ENCODE measurements at regions not wholly inside any gene's neighbourhood (a gene's known extent, or its start where the extent isn't known, plus 50 kb on each side); places are given as distances from the start of the nearest gene placed in this dataset.
"Not testable (repeated sequence)": the region's sequence is repeated elsewhere in the genome, so short reads cannot be mapped to it uniquely, and the experiment has no call there.

DNA sequence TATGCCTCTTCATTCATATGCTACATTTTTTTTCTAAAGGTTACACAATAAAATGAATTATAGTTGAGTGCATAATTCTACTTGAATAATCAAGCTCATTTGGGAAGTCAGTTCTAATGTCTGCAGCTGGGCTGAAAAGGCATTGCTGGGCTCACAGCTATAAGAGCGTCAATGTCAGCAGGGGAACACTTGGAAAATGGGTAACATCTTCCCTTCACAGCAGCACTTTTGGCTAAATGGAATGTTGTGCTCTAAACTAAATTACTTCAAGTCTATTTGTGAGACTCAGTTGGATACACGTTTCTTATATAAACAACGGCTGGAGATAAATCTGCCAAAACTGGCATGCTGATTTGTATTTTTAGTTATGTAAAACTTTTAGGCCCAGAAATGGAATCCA is 357.8 kb downstream of the TBL1XR1 start:
- no peak for ATAC-seq
- 56 to 79% methylated on average over 3 of the region's 3 CpGs for WGBS, 2 donors (ENCODE audit: low coverage in 1 of 2)
- TF ChIP-seq POLR2AphosphoS5 (IDR thresholded peaks at IDR 0.05) (no peak), POLR2A (IDR thresholded peaks at IDR 0.05) (no peak), CTCF (IDR thresholded peaks at IDR 0.05) (no peak), EP300 (IDR thresholded peaks at IDR 0.05) (no peak)
- no peaks in the 10 kb centered on the region for H3K9me3 ChIP-seq
- no peak overlapping the region for H3K4me3 ChIP-seq
- H3K27ac ChIP-seq = no peak overlapping the region
- H3K36me3 ChIP-seq = no peaks in the 10 kb centered on the region
- no peaks in the 10 kb centered on the region for H3K4me1 ChIP-seq
- no peaks in the 10 kb centered on the region for H3K27me3 ChIP-seq

DNA sequence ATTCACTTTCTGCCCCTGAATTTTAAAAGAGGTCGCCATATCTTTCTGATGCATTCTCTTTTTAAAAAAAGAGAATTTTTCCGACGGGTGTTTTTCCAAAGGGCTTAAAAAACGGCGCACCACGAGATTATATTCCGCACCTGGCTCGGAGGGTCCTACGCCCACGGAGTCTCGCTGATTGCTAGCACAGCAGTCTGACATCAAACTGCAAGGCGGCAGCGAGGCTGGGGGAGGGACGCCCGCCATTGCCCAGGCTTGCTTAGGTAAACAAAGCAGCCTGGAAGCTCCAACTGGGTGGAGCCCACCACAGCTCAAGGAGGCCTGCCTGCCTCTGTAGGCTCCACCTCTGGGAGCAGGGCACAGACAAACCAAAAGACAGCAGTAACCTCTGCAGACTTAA is 370.0 kb downstream of the TBL1XR1 start:
- H3K27ac ChIP-seq, H3K27me3 ChIP-seq, H3K9me3 ChIP-seq, H3K4me1 ChIP-seq, ATAC-seq, H3K4me3 ChIP-seq, H3K36me3 ChIP-seq: not testable (repeated sequence)
- WGBS, 2 donors (ENCODE audit: low coverage in 1 of 2) = 100% methylated on average over 1 of the region's 15 CpGs; no CpG with 5 or more reads in 1 of the 2 donors

- Histone ChIP-seq H3K36me3 (no peaks in the 10 kb centered on the region), H3K27me3 (no peaks in the 10 kb centered on the region), H3K4me3 (no peak overlapping the region), H3K27ac (no peak overlapping the region), H3K9me3 (no peaks in the 10 kb centered on the region), H3K4me1 (no peaks in the 10 kb centered on the region)
- ATAC-seq = no peak
- 48 to 66% methylated on average over 2 of the region's 3 CpGs for WGBS, 2 donors (ENCODE audit: low coverage in 1 of 2)
- TF ChIP-seq POLR2AphosphoS5 (IDR thresholded peaks at IDR 0.05) (no peak), POLR2A (IDR thresholded peaks at IDR 0.05) (no peak), EP300 (IDR thresholded peaks at IDR 0.05) (no peak), CTCF (IDR thresholded peaks at IDR 0.05) (no peak)
These were observed 372.5 kb downstream of the TBL1XR1 start for GRCh38 chr3:176824811-176825210.

DNA sequence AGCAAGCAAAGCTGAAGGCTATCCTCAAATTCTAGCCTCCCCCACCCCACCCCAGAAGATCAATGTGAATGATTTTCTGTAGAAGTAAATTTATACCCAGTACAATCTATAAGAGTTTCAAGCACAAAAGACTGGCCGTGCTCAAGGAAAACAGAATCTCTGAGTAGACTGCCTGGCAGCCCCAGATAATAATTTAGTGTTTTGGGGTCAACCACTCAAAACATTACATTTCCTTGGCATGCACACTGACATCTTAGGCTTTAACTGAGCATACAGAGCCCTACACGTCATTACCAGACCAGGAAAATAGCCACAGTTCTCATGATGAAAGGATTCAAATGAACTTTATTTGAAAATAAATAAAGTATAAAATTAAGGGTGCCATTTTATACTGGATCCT is 376.5 kb downstream of the TBL1XR1 start:
- H3K9me3 ChIP-seq = no peaks in the 10 kb centered on the region
- no peak overlapping the region for H3K27ac ChIP-seq
- no peaks in the 10 kb centered on the region for H3K27me3 ChIP-seq
- H3K36me3 ChIP-seq = no peaks in the 10 kb centered on the region
- WGBS, 2 donors (ENCODE audit: low coverage in 1 of 2) = 63 to 77% methylated on average over 2 of the region's 2 CpGs
- TF ChIP-seq EP300 (IDR thresholded peaks at IDR 0.05) (no peak), POLR2AphosphoS5 (IDR thresholded peaks at IDR 0.05) (no peak), POLR2A (IDR thresholded peaks at IDR 0.05) (no peak), CTCF (IDR thresholded peaks at IDR 0.05) (no peak)
- no peak overlapping the region for H3K4me3 ChIP-seq
- H3K4me1 ChIP-seq = no peaks in the 10 kb centered on the region
- no peak for ATAC-seq

DNA sequence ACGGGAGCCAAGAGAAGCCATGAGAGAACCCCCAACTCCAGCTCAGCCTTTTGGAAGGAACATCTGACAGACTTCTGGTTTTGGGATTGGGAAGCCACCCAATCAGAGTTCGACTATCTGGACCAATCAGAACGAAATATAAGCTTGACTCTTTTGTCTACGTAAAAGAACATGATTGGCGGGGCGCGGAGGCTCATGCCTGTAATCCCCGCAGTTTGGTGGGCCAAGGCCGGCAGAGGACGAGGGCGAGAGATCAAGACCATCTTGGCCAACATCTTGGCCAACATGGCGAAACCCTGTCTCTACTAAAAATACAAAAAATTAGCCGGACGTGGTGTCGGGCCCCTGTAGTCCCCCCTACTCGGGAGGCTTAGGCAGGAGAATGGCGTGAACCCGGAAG is 380.3 kb downstream of the TBL1XR1 start:
- Histone ChIP-seq H3K36me3 (no peaks in the 10 kb centered on the region), H3K27ac (no peak overlapping the region), H3K4me1 (no peaks in the 10 kb centered on the region), H3K9me3 (no peaks in the 10 kb centered on the region), H3K4me3 (no peak overlapping the region), H3K27me3 (no peaks in the 10 kb centered on the region)
- whole genome bisulfite sequencing, 2 donors (ENCODE audit: low coverage in 1 of 2) = 83% methylated on average over 8 of the region's 18 CpGs; no CpG with 5 or more reads in 1 of the 2 donors
- ATAC-seq = no peak
- TF ChIP-seq CTCF (IDR thresholded peaks at IDR 0.05) (no peak), POLR2A (IDR thresholded peaks at IDR 0.05) (no peak), EP300 (IDR thresholded peaks at IDR 0.05) (no peak), POLR2AphosphoS5 (IDR thresholded peaks at IDR 0.05) (no peak)

DNA sequence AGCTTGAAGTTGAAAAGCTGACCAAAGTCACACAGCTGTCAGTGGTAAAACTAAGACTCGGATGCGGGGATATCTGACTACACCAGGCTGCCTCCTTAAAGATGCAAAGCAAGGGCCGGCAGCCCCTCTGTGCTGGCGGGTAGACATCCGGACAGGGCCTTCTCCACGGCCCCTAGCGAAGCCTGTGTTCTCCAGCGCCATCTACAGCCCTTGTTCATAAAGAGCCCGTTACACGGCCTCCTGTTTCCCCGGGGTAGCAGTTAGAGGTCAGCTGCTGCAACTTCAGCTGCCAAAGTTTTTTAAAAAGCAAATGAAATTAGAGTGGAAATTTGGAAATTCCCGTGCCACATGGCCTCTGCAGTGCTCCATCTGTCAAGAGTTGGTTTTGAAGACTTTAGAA is 383.0 kb downstream of the TBL1XR1 start:
- no peaks in the 10 kb centered on the region for H3K4me1 ChIP-seq
- ATAC-seq = no peak
- no peaks in the 10 kb centered on the region for H3K9me3 ChIP-seq
- H3K27me3 ChIP-seq = no peaks in the 10 kb centered on the region
- H3K36me3 ChIP-seq = no peaks in the 10 kb centered on the region
- 16 to 23% methylated on average over 9 to 11 of the region's 12 CpGs for WGBS, 2 donors (ENCODE audit: low coverage in 1 of 2)
- TF ChIP-seq CTCF (IDR thresholded peaks at IDR 0.05) = peak in 3 of 4 experiments; percentile 6 to 70 (median 22)
- no peak for TF ChIP-seq EP300 (IDR thresholded peaks at IDR 0.05)
- no peak overlapping the region for H3K27ac ChIP-seq
- H3K4me3 ChIP-seq = no peak overlapping the region

Measured in gastroesophageal sphincter (tissue), 4 donors.